GM10248 (cell line): ENCODE measurements at regions not wholly inside any gene's neighbourhood (a gene's known extent, or its start where the extent isn't known, plus 50 kb on each side); places are given as distances from the start of the nearest gene placed in this dataset.

ENCODE experiments used
- CTCF ChIA-PET: fragments of 300-600 bp; sonication (Branson Sonifier 250); formaldehyde crosslinking; extraction: SDS; loops from one replicate; lab custom pipeline; 2021; ENCODE audit warnings: antibody characterized with exemption; lab: Yijun Ruan, JAX
- POLR2A ChIA-PET: fragments of 350-650 bp; sonication (Branson Sonifier 250); formaldehyde crosslinking; extraction: SDS; loops from one replicate; lab custom pipeline; 2020; ENCODE audit warnings: antibody characterized with exemption; lab: Yijun Ruan, JAX
- DNase-seq: peaks from one replicate; pipeline ENCODE4 v3.0.0; 2012; ENCODE audit errors: extremely low spot score
- TF ChIP-seq, protein P1 (sequence below): IDR thresholded peaks from 2 replicates; pipeline ENCODE4 v1.5.1; 2012; ENCODE audit warnings: mild to moderate bottlenecking, low read depth; ENCODE audit errors: extremely low read depth, missing control alignments, control extremely low read depth

DNA sequence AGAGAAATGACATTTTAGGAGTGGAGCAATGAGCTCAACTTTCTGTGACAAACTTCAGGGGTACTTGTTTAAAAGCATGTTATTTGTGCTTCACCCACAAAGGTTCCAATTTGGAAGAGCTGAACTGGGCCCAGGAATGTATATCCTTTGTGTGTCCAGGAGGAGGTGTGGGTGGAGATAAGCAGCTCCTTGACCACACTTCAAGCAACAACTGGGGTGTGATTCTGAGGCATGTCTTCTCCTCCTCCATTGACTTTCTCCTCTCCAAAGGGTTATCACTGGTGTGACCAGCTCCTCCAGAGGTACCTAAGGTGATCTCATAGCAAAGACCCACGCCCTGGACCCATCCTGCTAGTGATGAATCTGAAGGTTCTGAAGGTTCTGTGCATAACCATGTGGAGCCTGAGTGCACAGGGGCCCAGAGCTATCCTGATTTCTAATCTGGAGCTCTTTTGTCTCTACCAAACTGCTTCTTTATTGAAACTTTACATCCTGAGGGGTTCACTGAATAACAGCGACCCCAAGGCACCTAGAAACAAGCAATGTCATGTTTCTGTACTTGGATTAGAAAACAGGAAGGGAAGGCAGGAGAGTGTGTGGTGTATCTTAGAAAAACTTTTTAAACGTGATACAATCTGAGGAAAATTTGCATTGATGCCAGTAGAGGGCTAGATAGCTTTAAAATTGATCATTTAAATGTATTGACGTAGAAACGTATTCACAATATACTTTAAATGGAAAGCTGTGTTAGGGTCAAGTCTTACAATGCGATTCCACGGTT, 60.9 kb upstream of the CD93 start:
- POLR2A ChIA-PET = no interaction called here
- TF ChIP-seq, protein P1, sequence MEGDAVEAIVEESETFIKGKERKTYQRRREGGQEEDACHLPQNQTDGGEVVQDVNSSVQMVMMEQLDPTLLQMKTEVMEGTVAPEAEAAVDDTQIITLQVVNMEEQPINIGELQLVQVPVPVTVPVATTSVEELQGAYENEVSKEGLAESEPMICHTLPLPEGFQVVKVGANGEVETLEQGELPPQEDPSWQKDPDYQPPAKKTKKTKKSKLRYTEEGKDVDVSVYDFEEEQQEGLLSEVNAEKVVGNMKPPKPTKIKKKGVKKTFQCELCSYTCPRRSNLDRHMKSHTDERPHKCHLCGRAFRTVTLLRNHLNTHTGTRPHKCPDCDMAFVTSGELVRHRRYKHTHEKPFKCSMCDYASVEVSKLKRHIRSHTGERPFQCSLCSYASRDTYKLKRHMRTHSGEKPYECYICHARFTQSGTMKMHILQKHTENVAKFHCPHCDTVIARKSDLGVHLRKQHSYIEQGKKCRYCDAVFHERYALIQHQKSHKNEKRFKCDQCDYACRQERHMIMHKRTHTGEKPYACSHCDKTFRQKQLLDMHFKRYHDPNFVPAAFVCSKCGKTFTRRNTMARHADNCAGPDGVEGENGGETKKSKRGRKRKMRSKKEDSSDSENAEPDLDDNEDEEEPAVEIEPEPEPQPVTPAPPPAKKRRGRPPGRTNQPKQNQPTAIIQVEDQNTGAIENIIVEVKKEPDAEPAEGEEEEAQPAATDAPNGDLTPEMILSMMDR = no peak
- no peak for DNase-seq
- CTCF ChIA-PET = interaction anchor here (0.8 to 2.2 kb wide), 11 partner anchors 9 to 456 kb away, joined by 3 to 6 read pairs (median 4); no protein-coding TSS in a partner anchor

DNA sequence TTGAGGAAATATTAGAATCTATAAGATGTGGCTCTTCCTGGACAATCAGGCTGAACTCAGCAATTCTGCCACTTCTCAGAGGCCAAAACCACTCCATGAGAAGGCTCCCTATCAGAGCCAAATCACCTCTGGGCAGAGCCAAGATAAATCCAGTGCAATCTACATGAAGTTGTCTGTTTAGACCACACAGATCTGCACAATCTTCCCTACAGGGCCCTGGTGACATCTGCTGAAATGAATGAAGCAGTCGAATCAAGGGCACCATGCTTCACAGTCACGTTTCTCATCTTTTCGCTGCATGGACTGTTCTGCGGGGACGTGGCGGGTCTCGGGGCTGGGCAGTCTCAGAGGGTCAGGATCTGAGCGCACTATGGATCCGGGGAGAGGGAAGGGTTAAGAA, 60.1 kb upstream of the CD93 start:
- DNase-seq = no peak
- CTCF ChIA-PET = interaction anchor here (0.8 to 1.7 kb wide), 7 partner anchors 10 to 212 kb away, joined by 3 to 4 read pairs (median 3); no protein-coding TSS in a partner anchor
- TF ChIP-seq, protein P1 = no peak
- POLR2A ChIA-PET = no interaction called here

DNA sequence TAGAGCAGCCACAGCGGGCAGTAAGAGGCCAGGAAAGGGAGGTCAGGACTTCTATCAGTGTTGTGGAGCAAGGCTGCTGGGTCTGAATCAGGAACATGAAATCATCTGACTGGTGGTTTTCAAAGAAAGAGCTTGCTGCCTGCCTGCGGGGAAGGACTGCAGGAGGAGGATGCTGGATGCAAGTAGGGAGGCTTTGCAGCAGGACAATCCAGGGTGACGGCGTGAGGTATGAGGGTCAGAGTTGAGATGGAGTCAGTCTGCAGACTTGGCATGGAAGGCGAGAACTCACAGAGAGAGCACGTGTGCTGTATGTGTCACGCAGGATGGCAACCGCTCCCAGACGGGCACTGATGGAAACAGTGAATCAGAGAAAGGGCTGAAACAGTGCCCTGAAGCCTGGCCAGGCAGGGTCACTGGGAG, 59.2 kb upstream of the CD93 start:
- DNase-seq = no peak

DNA sequence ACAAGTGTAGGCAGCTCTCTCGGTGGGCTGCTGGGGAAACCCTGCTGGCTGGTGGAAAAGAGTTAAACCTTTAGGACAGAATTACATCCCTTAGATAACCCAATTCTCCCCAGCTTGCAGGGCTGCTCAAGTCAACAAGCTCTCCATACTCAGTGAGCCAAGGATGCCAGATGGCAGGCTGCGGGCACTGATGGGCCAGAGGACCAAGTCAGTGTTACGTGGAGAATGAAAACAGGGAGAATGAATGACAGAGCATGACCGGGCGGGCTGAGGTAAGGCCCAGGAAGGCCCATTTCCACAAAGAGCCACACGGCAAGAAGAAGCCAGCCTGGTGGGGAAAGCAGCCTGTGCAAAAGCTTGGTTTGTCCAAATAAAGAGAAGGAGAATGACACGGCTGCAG, 58.7 kb upstream of the CD93 start:
- TF ChIP-seq, protein P1 = no peak
- POLR2A ChIA-PET = no interaction called here
- CTCF ChIA-PET = interaction anchor here (1.2 to 2.3 kb wide), 5 partner anchors 10 to 44 kb away, joined by 3 to 5 read pairs (median 5); no protein-coding TSS in a partner anchor
- DNase-seq = no peak

More for the DNA sequence above, 59.2 kb upstream of the CD93 start:
- POLR2A ChIA-PET = no interaction called here
- CTCF ChIA-PET = interaction anchor here (0.8 to 1.7 kb wide), 4 partner anchors 11 to 195 kb away, joined by 3 to 4 read pairs (median 4); no protein-coding TSS in a partner anchor
- TF ChIP-seq, protein P1 = no peak

DNA sequence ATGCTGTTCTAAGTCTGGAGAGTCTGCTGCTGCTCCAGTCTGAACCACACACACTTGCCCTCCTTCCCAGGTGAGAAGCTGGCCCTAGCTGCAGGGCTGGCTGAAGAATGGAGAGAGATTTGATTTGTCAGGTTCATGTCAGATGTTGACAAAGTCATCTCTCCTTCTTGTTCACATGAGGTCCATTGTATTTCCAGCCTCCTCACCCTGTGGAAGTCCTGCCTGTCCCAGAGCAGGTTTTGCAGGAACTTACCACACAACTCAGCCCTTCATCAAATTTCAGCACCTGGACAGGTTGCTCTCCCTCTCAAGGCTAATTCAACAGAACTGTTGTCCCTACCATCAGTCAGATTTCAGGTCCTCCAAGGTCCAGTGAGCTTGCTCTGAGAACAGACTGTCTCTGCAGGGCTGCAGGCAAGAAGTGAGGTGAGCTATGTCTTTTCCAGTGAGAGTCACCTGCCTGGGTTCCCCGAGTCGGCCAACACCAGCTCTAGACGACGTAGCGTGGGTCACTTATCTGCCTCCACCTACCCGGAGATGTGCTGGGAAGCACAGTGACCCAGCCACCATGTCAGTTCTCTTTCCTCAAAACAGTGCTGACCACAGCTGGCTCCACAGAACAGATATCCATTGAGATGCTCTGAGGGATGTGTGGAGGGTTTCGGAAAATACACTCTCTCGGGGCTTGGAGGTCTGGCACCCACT, 58.0 kb upstream of the CD93 start:
- ChIA-PET CTCF (interaction anchor here (0.8 to 2.3 kb wide), 6 partner anchors 10 to 44 kb away, joined by 3 to 5 read pairs (median 4); no protein-coding TSS in a partner anchor), POLR2A (no interaction called here)
- TF ChIP-seq, protein P1 = no peak
- DNase-seq = no peak

DNA sequence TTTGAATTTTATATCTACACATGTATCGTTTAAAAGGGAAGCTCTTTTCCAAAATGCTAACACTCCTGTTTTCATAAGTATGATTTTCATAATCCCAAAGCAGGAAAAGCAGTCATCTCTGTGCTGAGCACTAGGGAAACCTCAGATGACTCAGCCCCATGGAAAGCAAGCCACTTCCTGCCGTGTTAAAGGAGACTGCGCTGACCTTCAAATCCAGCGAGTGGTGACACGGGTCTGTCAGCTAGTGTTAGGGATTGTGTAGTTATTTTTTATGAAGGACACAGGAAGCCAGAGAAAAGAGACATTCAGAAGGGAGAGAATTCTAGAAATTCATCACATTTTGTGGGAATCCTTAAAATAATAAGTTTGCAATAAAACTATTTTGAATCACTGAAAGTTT, 57.0 kb upstream of the CD93 start:
- DNase-seq = no peak
- TF ChIP-seq, protein P1 = no peak
- ChIA-PET POLR2A (no interaction called here), CTCF (interaction anchor here (1.8 to 3.4 kb wide), 3 partner anchors 27 to 93 kb away, joined by 5 to 10 read pairs (median 5); partner anchors contain the start of gene THBD)
